ENCODE measurements at regions not wholly inside any gene's neighbourhood (a gene's known extent, or its start where the extent isn't known, plus 50 kb on each side); places are given as distances from the start of the nearest gene placed in this dataset.

- Histone ChIP-seq H3K9ac (ENCODE audit: low read depth, low read length, poor library complexity, severe bottlenecking) (no peak overlapping the region), H2AFZ (ENCODE audit: low read length) (no peak overlapping the region), H4K20me1 (ENCODE audit: insufficient read depth, low read length, poor library complexity, severe bottlenecking) (no peaks in the 10 kb centered on the region), H3K9me3 (ENCODE audit: insufficient read depth, low read depth, low read length) (peaks cover 18% of the 10 kb centered on the region; the same call in 1 of the 2 replicates), H3K36me3 (ENCODE audit: insufficient read depth, low read length) (no peaks in the 10 kb centered on the region), H3K9me2 (replicated peaks; ENCODE audit: low read depth, low read length) (no peaks in the 10 kb centered on the region), H3K4me3 (ENCODE audit: low read length, poor library complexity, severe bottlenecking) (no peak overlapping the region), H3K79me2 (ENCODE audit: insufficient read depth, low read length) (no peaks in the 10 kb centered on the region), H3F3A (ENCODE audit: low read depth) (no peaks in the 10 kb centered on the region), H3K4me2 (ENCODE audit: low read depth, low read length, poor library complexity, severe bottlenecking) (no peak overlapping the region), H3K27me3 (ENCODE audit: insufficient read depth, low read length, poor library complexity, severe bottlenecking) (no peaks in the 10 kb centered on the region), H3K4me1 (ENCODE audit: insufficient read depth, low read length, poor library complexity, severe bottlenecking) (no peaks in the 10 kb centered on the region)
- TF ChIP-seq EZH2phosphoT487 (IDR thresholded peaks at IDR 0.05; ENCODE audit: borderline replicate concordance) (no peak), CTCF (conservative IDR thresholded peaks at IDR 0.05; ENCODE audit: low read length) (no peak)
Measured at GRCh38 chr22:47228767-47229166, 466.3 kb downstream of the TBC1D22A start.

GRCh38 chr22:47225931-47226633 lies 463.6 kb downstream of the TBC1D22A start:
- H3K4me1 ChIP-seq (ENCODE audit: insufficient read depth, low read length, poor library complexity, severe bottlenecking) = no peaks in the 10 kb centered on the region
- no peaks in the 10 kb centered on the region for H4K20me1 ChIP-seq (ENCODE audit: insufficient read depth, low read length, poor library complexity, severe bottlenecking)
- H2AFZ ChIP-seq (ENCODE audit: low read length) = no peak overlapping the region
- no peak overlapping the region for H3K4me3 ChIP-seq (ENCODE audit: low read length, poor library complexity, severe bottlenecking)
- no peaks in the 10 kb centered on the region for H3K9me2 ChIP-seq (replicated peaks; ENCODE audit: low read depth, low read length)
- H3F3A ChIP-seq (ENCODE audit: low read depth) = no peaks in the 10 kb centered on the region
- no peak overlapping the region for H3K4me2 ChIP-seq (ENCODE audit: low read depth, low read length, poor library complexity, severe bottlenecking)
- no peaks in the 10 kb centered on the region for H3K9me3 ChIP-seq (ENCODE audit: insufficient read depth, low read depth, low read length)
- no peaks in the 10 kb centered on the region for H3K36me3 ChIP-seq (ENCODE audit: insufficient read depth, low read length)
- TF ChIP-seq EZH2phosphoT487 (IDR thresholded peaks at IDR 0.05; ENCODE audit: borderline replicate concordance) = no peak
- no peak for TF ChIP-seq CTCF (conservative IDR thresholded peaks at IDR 0.05; ENCODE audit: low read length)
- no peaks in the 10 kb centered on the region for H3K79me2 ChIP-seq (ENCODE audit: insufficient read depth, low read length)
- H3K9ac ChIP-seq (ENCODE audit: low read depth, low read length, poor library complexity, severe bottlenecking) = no peak overlapping the region
- no peaks in the 10 kb centered on the region for H3K27me3 ChIP-seq (ENCODE audit: insufficient read depth, low read length, poor library complexity, severe bottlenecking)

- Histone ChIP-seq H4K20me1 (ENCODE audit: insufficient read depth, low read length, poor library complexity, severe bottlenecking) (no peaks in the 10 kb centered on the region), H3K27me3 (ENCODE audit: insufficient read depth, low read length, poor library complexity, severe bottlenecking) (no peaks in the 10 kb centered on the region), H3K4me1 (ENCODE audit: insufficient read depth, low read length, poor library complexity, severe bottlenecking) (no peaks in the 10 kb centered on the region), H3K9me2 (replicated peaks; ENCODE audit: low read depth, low read length) (no peaks in the 10 kb centered on the region), H3K36me3 (ENCODE audit: insufficient read depth, low read length) (no peaks in the 10 kb centered on the region), H3K4me2 (ENCODE audit: low read depth, low read length, poor library complexity, severe bottlenecking) (no peak overlapping the region), H3K4me3 (ENCODE audit: low read length, poor library complexity, severe bottlenecking) (no peak overlapping the region), H2AFZ (ENCODE audit: low read length) (no peak overlapping the region), H3K9ac (ENCODE audit: low read depth, low read length, poor library complexity, severe bottlenecking) (no peak overlapping the region), H3F3A (ENCODE audit: low read depth) (no peaks in the 10 kb centered on the region), H3K9me3 (ENCODE audit: insufficient read depth, low read depth, low read length) (no peaks in the 10 kb centered on the region), H3K79me2 (ENCODE audit: insufficient read depth, low read length) (no peaks in the 10 kb centered on the region)
- no peak for TF ChIP-seq EZH2phosphoT487 (IDR thresholded peaks at IDR 0.05; ENCODE audit: borderline replicate concordance)
- no peak for TF ChIP-seq CTCF (conservative IDR thresholded peaks at IDR 0.05; ENCODE audit: low read length)
Measured at GRCh38 chr22:47225080-47225930, 462.9 kb downstream of the TBC1D22A start.
